Mucosa of descending colon (tissue), 3 donors: ENCODE measurements at regions not wholly inside any gene's neighbourhood (a gene's known extent, or its start where the extent isn't known, plus 50 kb on each side); places are given as distances from the start of the nearest gene placed in this dataset.

Source experiments
- ATAC-seq: fragments of 200-7000 bp; cut with Tn5 transposase; one replicate; pipeline ENCODE4 v1.9.1; 2020; ENCODE audit warnings: mild to moderate bottlenecking, moderate library complexity
- DNase-seq, 3 donors: peaks; one replicate each; pipeline ENCODE4 v3.0.0-alpha.2; 2020
- H3K36me3 ChIP-seq: fragments of 200-600 bp; one replicate; pipeline ENCODE4 v1.8.0; 2021; ENCODE audit warnings: low read depth, mild to moderate bottlenecking
- H3K4me1 ChIP-seq: fragments of 200-600 bp; one replicate; pipeline ENCODE4 v1.8.0; 2021; ENCODE audit warnings: low read depth, mild to moderate bottlenecking
- H3K4me3 ChIP-seq: fragments of 200-600 bp; one replicate; pipeline ENCODE4 v1.8.0; 2021; ENCODE audit warnings: mild to moderate bottlenecking
- H3K9me3 ChIP-seq: fragments of 200-600 bp; one replicate; pipeline ENCODE4 v1.8.0; 2021; ENCODE audit warnings: mild to moderate bottlenecking
- intact Hi-C, 2 donors: fragments of 100-400 bp; cut with DNase I in 1 of 2; cut with micrococcal nuclease in 1 of 2; formaldehyde crosslinking; loops; one replicate each; pipeline versions ENCODE4 v1.11.0 to v1.11.1; 2022; cut with DNase I, micrococcal nuclease
- TF ChIP-seq, protein P1 (sequence below): fragments of 200-600 bp; IDR thresholded peaks from one replicate; pipeline ENCODE4 v1.8.0; 2022; ENCODE audit warnings: antibody characterized with exemption, mild to moderate bottlenecking
- donor health status: DM: no; HTN: no; CAD: no; lungs with moderate emphysema.
- donor health status: DM: no; HTN: no; CAD: no.
- donor health status: DM: no; HTN: yes; CAD: no.

DNA sequence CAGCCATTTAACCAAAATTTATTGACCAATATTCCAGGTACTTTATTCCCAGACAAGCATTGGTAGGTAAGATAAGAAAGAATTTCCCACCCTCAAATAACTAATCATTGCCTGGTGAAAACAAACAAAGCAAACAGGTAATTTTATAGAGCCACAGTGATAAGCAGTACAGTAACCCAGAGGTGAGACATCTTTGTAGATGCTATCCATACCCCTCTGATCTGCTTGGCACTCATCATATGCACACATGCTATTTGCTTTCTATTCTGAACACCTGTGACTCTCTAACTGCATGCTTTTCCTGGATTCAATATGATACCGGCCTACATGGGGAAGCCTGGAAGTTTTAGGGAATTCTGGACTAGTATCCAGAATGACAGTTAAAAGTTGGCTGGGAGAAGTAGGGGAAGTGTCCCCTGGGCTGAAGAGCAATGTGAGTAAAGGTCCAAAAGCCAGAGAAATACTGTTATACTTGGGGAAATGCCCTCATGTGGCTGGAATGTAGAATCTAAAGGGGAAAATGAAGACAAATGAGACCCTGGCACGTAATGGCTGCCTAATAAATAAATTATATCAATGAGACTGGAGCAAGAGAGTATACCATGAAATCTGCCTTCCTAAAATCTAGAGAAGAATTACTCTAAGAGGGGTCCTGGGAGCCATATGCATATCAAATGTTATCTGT lies 243.8 kb upstream of the ADAMTSL1 start:
- H3K4me1 ChIP-seq, result no peaks in the 10 kb centered on the region
- no peak overlapping the region for H3K4me3 ChIP-seq
- TF ChIP-seq, protein P1, sequence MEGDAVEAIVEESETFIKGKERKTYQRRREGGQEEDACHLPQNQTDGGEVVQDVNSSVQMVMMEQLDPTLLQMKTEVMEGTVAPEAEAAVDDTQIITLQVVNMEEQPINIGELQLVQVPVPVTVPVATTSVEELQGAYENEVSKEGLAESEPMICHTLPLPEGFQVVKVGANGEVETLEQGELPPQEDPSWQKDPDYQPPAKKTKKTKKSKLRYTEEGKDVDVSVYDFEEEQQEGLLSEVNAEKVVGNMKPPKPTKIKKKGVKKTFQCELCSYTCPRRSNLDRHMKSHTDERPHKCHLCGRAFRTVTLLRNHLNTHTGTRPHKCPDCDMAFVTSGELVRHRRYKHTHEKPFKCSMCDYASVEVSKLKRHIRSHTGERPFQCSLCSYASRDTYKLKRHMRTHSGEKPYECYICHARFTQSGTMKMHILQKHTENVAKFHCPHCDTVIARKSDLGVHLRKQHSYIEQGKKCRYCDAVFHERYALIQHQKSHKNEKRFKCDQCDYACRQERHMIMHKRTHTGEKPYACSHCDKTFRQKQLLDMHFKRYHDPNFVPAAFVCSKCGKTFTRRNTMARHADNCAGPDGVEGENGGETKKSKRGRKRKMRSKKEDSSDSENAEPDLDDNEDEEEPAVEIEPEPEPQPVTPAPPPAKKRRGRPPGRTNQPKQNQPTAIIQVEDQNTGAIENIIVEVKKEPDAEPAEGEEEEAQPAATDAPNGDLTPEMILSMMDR, result no peak
- DNase-seq (no peak), ATAC-seq (peak; percentile 85)
- H3K36me3 ChIP-seq, result no peaks in the 10 kb centered on the region
- intact Hi-C loops, result no loop called here
- H3K9me3 ChIP-seq, result no peaks in the 10 kb centered on the region

DNA sequence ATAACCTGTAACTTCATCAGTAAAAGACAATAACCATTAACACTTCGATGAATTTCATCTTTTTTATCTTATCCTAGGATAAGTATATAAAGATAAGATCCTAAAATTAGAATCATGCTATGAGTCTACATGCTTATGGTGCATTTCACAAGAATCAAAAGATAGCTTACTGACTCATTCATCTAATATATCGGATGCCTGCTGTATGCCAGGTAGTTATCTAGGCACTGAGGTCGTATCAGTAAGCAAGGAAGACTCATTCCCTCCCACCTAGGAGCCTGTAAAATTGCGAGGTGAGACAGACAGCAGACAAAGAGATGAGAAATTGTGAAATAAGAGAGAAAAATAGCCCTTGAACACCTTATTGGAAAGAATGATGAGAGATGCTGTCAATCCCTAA lies 240.6 kb upstream of the ADAMTSL1 start:
- ATAC-seq (no peak), DNase-seq (no peak)
- Histone ChIP-seq H3K4me3 (no peak overlapping the region), H3K9me3 (no peaks in the 10 kb centered on the region), H3K4me1 (no peaks in the 10 kb centered on the region), H3K36me3 (no peaks in the 10 kb centered on the region)
- TF ChIP-seq, protein P1, result no peak
- intact Hi-C loops, result no loop called here

DNA sequence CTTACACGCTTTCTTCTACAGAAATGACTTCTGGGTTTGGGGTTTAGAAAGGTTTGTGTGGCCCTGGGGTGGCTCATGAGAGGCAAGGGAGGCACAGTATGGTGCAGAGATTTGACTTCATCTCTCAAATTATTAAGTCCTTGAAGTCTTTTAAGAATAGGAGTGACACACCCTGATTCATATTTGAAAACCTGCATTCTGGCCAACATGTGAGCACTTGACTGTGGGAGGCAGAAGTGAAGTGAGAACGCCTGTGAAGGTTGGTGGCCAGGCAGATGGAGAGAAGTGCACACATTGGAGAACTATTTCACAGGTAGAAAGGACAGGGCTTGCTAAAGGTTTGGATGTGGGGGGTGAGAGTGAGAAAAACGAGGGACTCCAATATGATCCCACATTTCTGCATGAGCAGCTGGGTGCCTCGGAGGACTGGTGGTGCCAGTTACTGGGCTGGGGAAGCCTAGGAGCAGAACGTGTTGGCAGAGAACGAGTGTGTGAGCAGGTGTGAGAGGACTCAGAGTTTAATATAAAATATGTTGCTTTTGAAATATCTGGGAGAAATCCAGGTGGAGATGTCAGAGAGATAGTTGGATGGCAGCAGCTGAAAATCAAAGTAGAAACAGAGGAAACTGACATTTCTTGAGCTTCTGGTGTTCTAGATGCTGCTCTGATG lies 240.0 kb upstream of the ADAMTSL1 start:
- ATAC-seq (no peak), DNase-seq (no peak)
- Histone ChIP-seq H3K4me1 (no peaks in the 10 kb centered on the region), H3K4me3 (no peak overlapping the region), H3K9me3 (no peaks in the 10 kb centered on the region), H3K36me3 (no peaks in the 10 kb centered on the region)
- intact Hi-C loops, result no loop called here
- TF ChIP-seq, protein P1, result no peak

DNA sequence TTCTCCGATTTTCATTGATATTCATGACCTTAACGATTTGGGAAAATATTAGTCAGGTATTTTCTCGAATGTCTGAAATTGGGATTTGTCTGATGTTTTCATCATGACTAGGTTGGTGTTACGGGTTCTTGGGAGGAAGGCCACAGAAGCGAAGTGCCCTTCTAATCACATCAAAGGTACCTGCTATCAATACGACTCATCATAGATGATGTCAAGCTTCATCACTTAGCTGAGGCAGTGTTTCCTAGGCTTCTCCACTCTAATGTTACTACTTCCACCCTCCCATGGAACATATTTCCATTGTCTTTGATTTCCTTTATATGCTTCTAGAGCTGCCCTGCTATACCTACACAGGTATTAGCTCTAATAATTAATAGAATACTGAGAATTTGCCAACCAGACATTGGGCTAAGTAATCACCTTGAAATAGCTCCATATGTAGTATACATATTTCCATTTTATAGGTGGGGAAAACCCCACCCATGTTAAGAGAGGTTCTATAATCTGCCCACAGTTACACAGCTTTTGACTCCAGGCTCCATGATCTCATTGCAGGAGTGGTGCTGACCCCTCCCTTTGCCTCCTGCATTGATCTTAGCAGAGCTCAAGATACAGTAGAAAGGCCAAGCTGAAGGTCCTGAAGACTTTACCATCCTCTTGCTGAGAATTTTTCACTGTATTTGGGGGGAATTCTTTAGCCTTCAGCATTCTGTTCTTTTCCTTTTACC lies 238.6 kb upstream of the ADAMTSL1 start:
- TF ChIP-seq, protein P1, result no peak
- Histone ChIP-seq H3K9me3 (no peaks in the 10 kb centered on the region), H3K4me3 (no peak overlapping the region), H3K36me3 (no peaks in the 10 kb centered on the region), H3K4me1 (no peaks in the 10 kb centered on the region)
- ATAC-seq, result no peak
- no peak for DNase-seq
- intact Hi-C loops, result no loop called here

DNA sequence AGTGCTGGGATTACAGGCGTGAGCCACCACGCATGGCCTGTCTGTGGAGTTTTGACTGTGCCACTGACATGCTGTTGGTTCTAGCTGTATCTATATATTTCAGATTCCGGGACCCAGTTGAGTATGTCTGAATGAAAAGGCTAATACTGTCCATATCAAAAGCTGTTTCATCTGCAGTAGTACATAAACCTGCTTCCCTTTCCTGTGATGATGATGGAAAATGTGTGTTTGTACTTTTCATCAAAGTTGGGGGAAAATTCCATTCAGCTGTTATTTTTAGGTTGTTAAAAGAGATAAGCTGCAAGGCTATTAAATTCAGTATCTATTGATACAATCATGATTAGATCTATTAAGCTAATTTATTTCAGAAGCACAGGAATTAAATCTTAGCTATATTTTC lies 237.6 kb upstream of the ADAMTSL1 start:
- DNase-seq (no peak), ATAC-seq (no peak)
- TF ChIP-seq, protein P1, result no peak
- Histone ChIP-seq H3K9me3 (no peaks in the 10 kb centered on the region), H3K4me1 (no peaks in the 10 kb centered on the region), H3K4me3 (no peak overlapping the region), H3K36me3 (no peaks in the 10 kb centered on the region)
- intact Hi-C loops, result no loop called here
